Endothelial cell of umbilical vein (primary cell): ENCODE measurements at regions not wholly inside any gene's neighbourhood (a gene's known extent, or its start where the extent isn't known, plus 50 kb on each side); places are given as distances from the start of the nearest gene placed in this dataset.

ENCODE experiments used
- BruUV-seq: library from RNA; stranded (reverse); fragments of 400-500 nt; replicated peaks from 2 replicates; lab custom pipeline; 2021; lab: Mats Ljungman, UMichigan
- CTCF ChIA-PET: fragments of 300-600, 350-600 bp; sonication (Branson Sonifier 250); formaldehyde crosslinking; loops from one replicate; lab custom pipeline; 2021; ENCODE audit warnings: antibody characterized with exemption, inconsistent platforms; lab: Charles Lee
- POLR2A ChIA-PET: fragments of 300-600, 350-600 bp; sonication (Branson Sonifier 250); formaldehyde crosslinking; loops from one replicate; lab custom pipeline; 2021; ENCODE audit warnings: antibody characterized with exemption, inconsistent platforms; lab: Charles Lee
- DNase-seq: peaks from one replicate; pipeline ENCODE4 v3.0.0-alpha.2; 2011; ENCODE audit warnings: low read depth, low spot score
- FAIRE-seq: peaks from 2 replicates; lab custom pipeline; 2011; peaks lifted over from hg19 to GRCh38; lab: Jason Lieb, UNC
- H2AFZ ChIP-seq: 2 replicates; pipeline ENCODE4 v1.6.0; 2012; ENCODE audit warnings: low read depth, low read length, control low read depth, inconsistent platforms
- H3K27ac ChIP-seq: 2 replicates; pipeline ENCODE4 v1.5.1; 2011; ENCODE audit warnings: low read depth, mild to moderate bottlenecking, control low read depth, low read length, moderate library complexity; ENCODE audit not compliant: insufficient read depth
- H3K27me3 ChIP-seq, 2 experiments: 2 replicates each; pipeline versions ENCODE4 v1.6.0 to v1.6.1; 2011; ENCODE audit warnings: low read length in 2 of 2, mixed read lengths in 1 of 2; ENCODE audit not compliant: control insufficient read depth in 2 of 2, insufficient read depth in 2 of 2
- H3K36me3 ChIP-seq, 2 experiments: 2 replicates in 1 of 2; 3 replicates in 1 of 2; pipeline ENCODE4 v1.5.1; 2011; ENCODE audit warnings: low read length in 2 of 2, mild to moderate bottlenecking in 1 of 2, moderate library complexity in 1 of 2; ENCODE audit not compliant: control insufficient read depth in 2 of 2, insufficient read depth in 2 of 2; ENCODE audit errors: extremely low read depth in 1 of 2
- H3K4me1 ChIP-seq: 3 replicates; pipeline ENCODE4 v1.5.1; 2011; ENCODE audit warnings: mild to moderate bottlenecking, low read length; ENCODE audit not compliant: control insufficient read depth, insufficient read depth; ENCODE audit errors: extremely low read depth
- H3K4me2 ChIP-seq: 2 replicates; pipeline ENCODE4 v1.6.1; 2011; ENCODE audit warnings: low read length, control low read depth, mixed read lengths; ENCODE audit not compliant: insufficient read depth
- H3K4me3 ChIP-seq, 3 experiments: fragments of 200-600 bp in 1 of 3; sonication (generic), shearing (Covaris generic) in 1 of 3; replicated peaks in 1 of 3; 2 replicates each; pipeline ENCODE4 v1.5.1; 2011 to 2016; ENCODE audit warnings: control low read depth in 3 of 3, low read length in 3 of 3, mild to moderate bottlenecking in 2 of 3, inconsistent platforms in 1 of 3, low read depth in 1 of 3, moderate library complexity in 1 of 3; ENCODE audit not compliant: insufficient read depth in 1 of 3
- H3K79me2 ChIP-seq: 2 replicates; pipeline ENCODE4 v1.6.0; 2012; ENCODE audit warnings: low read length, inconsistent platforms; ENCODE audit not compliant: control insufficient read depth, insufficient read depth
- H3K9ac ChIP-seq: replicated peaks from 2 replicates; pipeline ENCODE3; 2011; ENCODE audit warnings: low read length, control low read depth; ENCODE audit not compliant: insufficient read depth; ENCODE audit errors: extremely low read depth
- H3K9me1 ChIP-seq: replicated peaks from 3 replicates; pipeline ENCODE4 v1.6.0; 2011; ENCODE audit warnings: mild to moderate bottlenecking, low read length; ENCODE audit not compliant: control insufficient read depth, insufficient read depth; ENCODE audit errors: extremely low read depth
- H3K9me3 ChIP-seq: replicated peaks from 2 replicates; pipeline ENCODE4 v1.5.1; 2012; ENCODE audit warnings: low read length, inconsistent platforms; ENCODE audit not compliant: control insufficient read depth, insufficient read depth
- H4K20me1 ChIP-seq: replicated peaks from 2 replicates; pipeline ENCODE3; 2011; ENCODE audit warnings: mild to moderate bottlenecking, low read length; ENCODE audit not compliant: control insufficient read depth, insufficient read depth; ENCODE audit errors: extremely low read depth
- CTCF ChIP-seq, 2 donors: IDR thresholded peaks; 1 replicate in 1 of 2; 2 replicates in 1 of 2; pipeline ENCODE4 v1.5.1; 2011; ENCODE audit warnings: low read length in 2 of 2, mild to moderate bottlenecking in 2 of 2, moderate library complexity in 2 of 2, control low read depth in 1 of 2, inconsistent platforms in 1 of 2, low read depth in 1 of 2; ENCODE audit not compliant: insufficient read depth in 1 of 2; ENCODE audit errors: extremely low read depth in 1 of 2
- EZH2 ChIP-seq: IDR thresholded peaks from 2 replicates; pipeline ENCODE4 v1.6.1; 2012; ENCODE audit warnings: borderline replicate concordance, low read depth, mild to moderate bottlenecking, moderate library complexity, low read length, inconsistent platforms; ENCODE audit not compliant: severe bottlenecking
- FOS ChIP-seq: IDR thresholded peaks from 2 replicates; pipeline ENCODE4 v1.6.1; 2011; ENCODE audit warnings: mild to moderate bottlenecking, low read length, moderate library complexity, borderline replicate concordance; ENCODE audit not compliant: insufficient read depth
- GATA2 ChIP-seq: IDR thresholded peaks from 2 replicates; pipeline ENCODE4 v1.7.0; 2011; ENCODE audit warnings: low read depth, mild to moderate bottlenecking, moderate library complexity, mixed read lengths, low read length; ENCODE audit not compliant: insufficient read length, insufficient read depth
- JUN ChIP-seq: IDR thresholded peaks from 2 replicates; pipeline ENCODE4 v1.6.1; 2011; ENCODE audit warnings: borderline replicate concordance, low read depth; ENCODE audit not compliant: insufficient read length, insufficient read depth
- MAX ChIP-seq: IDR thresholded peaks from 2 replicates; pipeline ENCODE4 v1.6.1; 2011; ENCODE audit not compliant: insufficient read depth, insufficient read length
- MYC ChIP-seq: IDR thresholded peaks from one replicate; pipeline ENCODE4 v1.6.1; 2011; ENCODE audit warnings: mild to moderate bottlenecking, low read depth, low read length
- POLR2A ChIP-seq: IDR thresholded peaks from 2 replicates; pipeline ENCODE4 v1.6.1; 2012; ENCODE audit warnings: low read depth, mild to moderate bottlenecking, control low read depth, low read length
- POLR2AphosphoS5 ChIP-seq: IDR thresholded peaks from 2 replicates; pipeline ENCODE4 v1.6.1; 2012; ENCODE audit warnings: low read depth, mild to moderate bottlenecking, control low read depth, low read length, moderate library complexity; ENCODE audit not compliant: insufficient read depth
- dilution Hi-C: fragments of 300-500 bp; cut with MboI; formaldehyde crosslinking; loops from one replicate; pipeline ENCODE4 v1.15.0; 2019; ENCODE audit warnings: low sequenced_read_pairs; ENCODE audit not compliant: extremely low pct_ligation_motif_present
- intact Hi-C: fragments of 100-400 bp; cut with micrococcal nuclease; formaldehyde crosslinking; loops from one replicate; pipeline ENCODE4 v1.10.0; 2022

DNA sequence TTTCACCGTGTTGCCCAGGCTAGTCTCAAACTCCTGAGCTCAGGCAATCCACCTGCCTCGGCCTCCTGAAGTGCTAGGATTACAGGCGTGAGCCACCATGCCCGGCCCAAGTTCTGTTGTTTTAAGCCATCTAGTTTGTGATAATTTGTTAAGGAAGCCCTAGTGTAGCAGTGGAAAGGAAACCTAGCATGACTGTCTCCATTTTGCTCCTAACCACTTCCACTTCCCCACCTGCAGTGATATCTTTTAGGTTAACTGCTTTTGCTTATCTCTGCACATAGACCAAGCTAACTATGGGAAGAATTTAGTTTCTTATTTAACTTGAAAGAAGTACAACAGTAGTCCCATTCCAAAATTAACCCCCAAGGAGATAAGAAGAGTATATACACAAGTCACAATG lies 109.5 kb upstream of the NAP1L1 start:
- Histone ChIP-seq H3K4me2 (no peak overlapping the region), H3K27me3 (no peaks in the 10 kb centered on the region), H3K79me2 (no peaks in the 10 kb centered on the region), H3K9me1 (no peaks in the 10 kb centered on the region), H3K4me1 (no peaks in the 10 kb centered on the region), H3K27ac (no peak overlapping the region), H3K9ac (no peak overlapping the region), H2AFZ (no peak overlapping the region), H4K20me1 (no peaks in the 10 kb centered on the region), H3K4me3 (no peak overlapping the region), H3K36me3 (no peaks in the 10 kb centered on the region), H3K9me3 (no peaks in the 10 kb centered on the region)
- dilution Hi-C loops (no loop called here), intact Hi-C loops (no loop called here)
- ChIA-PET POLR2A (no interaction called here), CTCF (interaction anchor here (0.6 to 1.4 kb wide), 3 partner anchors 35 to 262 kb away, joined by 3 to 4 read pairs (median 3); no protein-coding TSS in a partner anchor)
- no peak for TF ChIP-seq EZH2
- no peak for TF ChIP-seq MYC
- TF ChIP-seq MAX, result no peak
- TF ChIP-seq FOS, result no peak
- no peak for TF ChIP-seq JUN
- no peak for TF ChIP-seq GATA2
- no peak for TF ChIP-seq POLR2A
- TF ChIP-seq POLR2AphosphoS5, result no peak
- no peak for TF ChIP-seq CTCF (IDR thresholded peaks at IDR 0.05; ENCODE audit: extremely low read depth in 1 of 2, insufficient read depth in 1 of 2, low read depth in 1 of 2, low read length in 2 of 2)
- BruUV-seq, result no TSS peak
- no peak for DNase-seq
- no peak for FAIRE-seq
